ENCODE measurements at regions not wholly inside any gene's neighbourhood (a gene's known extent, or its start where the extent isn't known, plus 50 kb on each side); places are given as distances from the start of the nearest gene placed in this dataset.

GRCh38 chr21:39054066-39054465, 129.2 kb downstream of the PSMG1 start:
- Histone ChIP-seq H3K27me3 (no peaks in the 10 kb centered on the region), H3K9me3 (no peaks in the 10 kb centered on the region), H3K4me3 (no peak overlapping the region), H3K36me3 (no peaks in the 10 kb centered on the region), H3K27ac (peak overlapping the region in 1 of 2 donors; percentile 10), H3K4me1 (peaks cover 0 to 5% of the 10 kb centered on the region in 2 donors)
- DNase-seq (ENCODE audit: low spot score in 2 of 2), result peak in 1 of 2 donors; percentile 7
- intact Hi-C loops (cut with DNase I), result no loop called here
- TF ChIP-seq CTCF (IDR thresholded peaks at IDR 0.05), result no peak

GRCh38 chr21:39053126-39053525, 130.1 kb downstream of the PSMG1 start:
- peak in 1 of 2 donors; percentile 62 for DNase-seq (ENCODE audit: low spot score in 2 of 2)
- intact Hi-C loops (cut with DNase I), result no loop called here
- Histone ChIP-seq H3K9me3 (no peaks in the 10 kb centered on the region), H3K4me1 (peaks cover 0 to 5% of the 10 kb centered on the region in 2 donors), H3K27me3 (no peaks in the 10 kb centered on the region), H3K36me3 (no peaks in the 10 kb centered on the region), H3K27ac (no peak overlapping the region), H3K4me3 (no peak overlapping the region)
- TF ChIP-seq CTCF (IDR thresholded peaks at IDR 0.05), result no peak

- Histone ChIP-seq H3K36me3 (no peaks in the 10 kb centered on the region), H3K27ac (no peak overlapping the region), H3K9me3 (no peaks in the 10 kb centered on the region), H3K27me3 (no peaks in the 10 kb centered on the region), H3K4me1 (peaks cover 0 to 5% of the 10 kb centered on the region in 2 donors), H3K4me3 (no peak overlapping the region)
- TF ChIP-seq CTCF (IDR thresholded peaks at IDR 0.05), result no peak
- intact Hi-C loops (cut with DNase I), result no loop called here
- DNase-seq (ENCODE audit: low spot score in 2 of 2), result peak in 1 of 2 donors; percentile 15
Observed at GRCh38 chr21:39052718-39053117, 130.5 kb downstream of the PSMG1 start.

GRCh38 chr21:39051588-39051949, 131.7 kb downstream of the PSMG1 start:
- Histone ChIP-seq H3K27me3 (no peaks in the 10 kb centered on the region), H3K4me1 (peaks cover 0 to 5% of the 10 kb centered on the region in 2 donors), H3K4me3 (no peak overlapping the region), H3K36me3 (no peaks in the 10 kb centered on the region), H3K9me3 (no peaks in the 10 kb centered on the region), H3K27ac (no peak overlapping the region)
- DNase-seq (ENCODE audit: low spot score in 2 of 2), result peak in 1 of 2 donors; percentile 39
- intact Hi-C loops (cut with DNase I), result no loop called here
- no peak for TF ChIP-seq CTCF (IDR thresholded peaks at IDR 0.05)

GRCh38 chr21:39050841-39051587, 132.2 kb downstream of the PSMG1 start:
- no peaks in the 10 kb centered on the region for H3K9me3 ChIP-seq
- intact Hi-C loops (cut with DNase I), result no loop called here
- peaks cover 0 to 5% of the 10 kb centered on the region in 2 donors for H3K4me1 ChIP-seq
- DNase-seq (ENCODE audit: low spot score in 2 of 2), result peak in 1 of 2 donors; percentile 55
- H3K27ac ChIP-seq, result peak overlapping the region; percentile 1 to 15
- no peak for TF ChIP-seq CTCF (IDR thresholded peaks at IDR 0.05)
- H3K36me3 ChIP-seq, result no peaks in the 10 kb centered on the region
- H3K27me3 ChIP-seq, result no peaks in the 10 kb centered on the region
- H3K4me3 ChIP-seq, result no peak overlapping the region
